WERI-Rb-1 (cell line): ENCODE measurements at regions not wholly inside any gene's neighbourhood (a gene's known extent, or its start where the extent isn't known, plus 50 kb on each side); places are given as distances from the start of the nearest gene placed in this dataset.

Experiments used
- DNase-seq: peaks from one replicate; pipeline ENCODE4 v3.0.0-alpha.2; 2020
- H3K27ac ChIP-seq: fragments of 250-450 bp; sonication (Bioruptor Pico); 2 replicates; pipeline ENCODE4 v1.5.1; 2020; ENCODE audit warnings: mild to moderate bottlenecking, moderate library complexity
- H3K27me3 ChIP-seq: fragments of 250-450 bp; sonication (Bioruptor Pico); 2 replicates; pipeline ENCODE4 v1.5.1; 2021; ENCODE audit warnings: mild to moderate bottlenecking, low read depth, moderate library complexity; ENCODE audit not compliant: insufficient read depth, severe bottlenecking
- H3K36me3 ChIP-seq: fragments of 250-450 bp; sonication (Bioruptor Pico); 2 replicates; pipeline ENCODE4 v1.5.1; 2020; ENCODE audit warnings: mild to moderate bottlenecking, moderate library complexity
- H3K4me3 ChIP-seq: 2 replicates; pipeline ENCODE4 v1.5.1; 2011; ENCODE audit warnings: low read depth, mild to moderate bottlenecking, control low read depth, low read length
- H3K9me3 ChIP-seq: fragments of 250-450 bp; sonication (Bioruptor Pico); 2 replicates; pipeline ENCODE4 v1.5.1; 2021; ENCODE audit warnings: mild to moderate bottlenecking, moderate library complexity; ENCODE audit not compliant: severe bottlenecking
- CTCF ChIP-seq: IDR thresholded peaks from 2 replicates; pipeline ENCODE4 v1.5.1; 2011; ENCODE audit warnings: low read depth, mild to moderate bottlenecking, control low read depth, inconsistent platforms, low read length

GRCh38 chr10:5584895-5585516 is 60.2 kb downstream of the CALML3 start:
- no peak overlapping the region for H3K27ac ChIP-seq
- H3K4me3 ChIP-seq: no peak overlapping the region
- no peaks in the 10 kb centered on the region for H3K27me3 ChIP-seq
- H3K36me3 ChIP-seq: no peaks in the 10 kb centered on the region
- no peaks in the 10 kb centered on the region for H3K9me3 ChIP-seq
- DNase-seq: no peak
- no peak for TF ChIP-seq CTCF

GRCh38 chr10:5585517-5586206 is 60.9 kb downstream of the CALML3 start:
- no peaks in the 10 kb centered on the region for H3K27me3 ChIP-seq
- no peaks in the 10 kb centered on the region for H3K36me3 ChIP-seq
- H3K4me3 ChIP-seq: no peak overlapping the region
- no peak for TF ChIP-seq CTCF
- DNase-seq: no peak
- H3K27ac ChIP-seq: no peak overlapping the region
- H3K9me3 ChIP-seq: no peaks in the 10 kb centered on the region

- no peak for TF ChIP-seq CTCF
Measured at GRCh38 chr10:5587151-5588079, 62.7 kb downstream of the CALML3 start.

GRCh38 chr10:5588080-5588453 is 63.3 kb downstream of the CALML3 start:
- no peak for TF ChIP-seq CTCF
- Histone ChIP-seq H3K27ac (no peak overlapping the region), H3K9me3 (no peaks in the 10 kb centered on the region), H3K27me3 (no peaks in the 10 kb centered on the region), H3K4me3 (no peak overlapping the region), H3K36me3 (no peaks in the 10 kb centered on the region)
- DNase-seq: no peak

More at GRCh38 chr10:5587151-5588079, 62.7 kb downstream of the CALML3 start:
- H3K27me3 ChIP-seq: no peaks in the 10 kb centered on the region
- DNase-seq: no peak
- no peak overlapping the region for H3K4me3 ChIP-seq
- no peak overlapping the region for H3K27ac ChIP-seq
- no peaks in the 10 kb centered on the region for H3K36me3 ChIP-seq
- no peaks in the 10 kb centered on the region for H3K9me3 ChIP-seq

- Histone ChIP-seq H3K4me3 (no peak overlapping the region), H3K27ac (no peak overlapping the region), H3K27me3 (no peaks in the 10 kb centered on the region), H3K9me3 (no peaks in the 10 kb centered on the region), H3K36me3 (no peaks in the 10 kb centered on the region)
- no peak for TF ChIP-seq CTCF
- no peak for DNase-seq
Measured at GRCh38 chr10:5588603-5589002, 63.8 kb downstream of the CALML3 start.
